Suprapubic skin (tissue), 4 donors: ENCODE measurements at regions not wholly inside any gene's neighbourhood (a gene's known extent, or its start where the extent isn't known, plus 50 kb on each side); places are given as distances from the start of the nearest gene placed in this dataset.

ENCODE experiments used
- EP300 ChIP-seq: sonication (generic); formaldehyde crosslinking; IDR thresholded peaks from one replicate; pipeline ENCODE4 v1.6.1; 2017; ENCODE audit warnings: antibody characterized with exemption
- POLR2A ChIP-seq, 2 donors: fragments of 450-650 bp; IDR thresholded peaks; one replicate each; pipeline ENCODE4 v1.6.1; 2017; ENCODE audit warnings: antibody characterized with exemption in 2 of 2, mild to moderate bottlenecking in 2 of 2, moderate library complexity in 2 of 2
- POLR2AphosphoS5 ChIP-seq, 3 donors: sonication (generic); formaldehyde crosslinking; IDR thresholded peaks; one replicate each; pipeline ENCODE4 v1.6.1; 2017; ENCODE audit warnings: antibody characterized with exemption in 3 of 3
- TF ChIP-seq, protein P1 (sequence below), 2 donors: fragments of 200-600 bp in 1 of 2; fragments of 450-650 bp in 1 of 2; sonication (generic) in 1 of 2; IDR thresholded peaks; one replicate each; pipeline ENCODE4 v1.5.1; 2016 to 2019; ENCODE audit warnings: antibody characterized with exemption in 2 of 2, mild to moderate bottlenecking in 1 of 2, moderate library complexity in 1 of 2

DNA sequence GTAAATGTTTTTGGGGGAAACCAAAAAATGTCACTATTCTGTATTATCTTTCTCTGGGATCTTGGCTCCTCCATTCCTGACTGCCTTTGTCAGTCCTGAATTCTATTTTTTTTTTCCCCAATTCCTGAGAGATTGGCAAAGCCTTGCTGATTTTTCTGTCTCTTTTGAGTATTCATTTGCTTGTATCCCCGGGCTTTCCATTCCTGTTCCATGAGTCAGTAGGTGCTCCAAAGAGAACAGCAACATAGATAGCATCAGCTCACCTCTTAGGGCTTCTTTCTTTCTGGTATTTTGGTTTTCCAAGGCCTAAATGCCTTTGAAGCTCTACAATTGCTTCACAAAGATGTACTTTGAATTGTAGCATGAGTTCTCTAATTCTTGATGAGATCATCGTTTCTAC lies 271.7 kb upstream of the LRRC3B start:
- TF ChIP-seq, protein P1, sequence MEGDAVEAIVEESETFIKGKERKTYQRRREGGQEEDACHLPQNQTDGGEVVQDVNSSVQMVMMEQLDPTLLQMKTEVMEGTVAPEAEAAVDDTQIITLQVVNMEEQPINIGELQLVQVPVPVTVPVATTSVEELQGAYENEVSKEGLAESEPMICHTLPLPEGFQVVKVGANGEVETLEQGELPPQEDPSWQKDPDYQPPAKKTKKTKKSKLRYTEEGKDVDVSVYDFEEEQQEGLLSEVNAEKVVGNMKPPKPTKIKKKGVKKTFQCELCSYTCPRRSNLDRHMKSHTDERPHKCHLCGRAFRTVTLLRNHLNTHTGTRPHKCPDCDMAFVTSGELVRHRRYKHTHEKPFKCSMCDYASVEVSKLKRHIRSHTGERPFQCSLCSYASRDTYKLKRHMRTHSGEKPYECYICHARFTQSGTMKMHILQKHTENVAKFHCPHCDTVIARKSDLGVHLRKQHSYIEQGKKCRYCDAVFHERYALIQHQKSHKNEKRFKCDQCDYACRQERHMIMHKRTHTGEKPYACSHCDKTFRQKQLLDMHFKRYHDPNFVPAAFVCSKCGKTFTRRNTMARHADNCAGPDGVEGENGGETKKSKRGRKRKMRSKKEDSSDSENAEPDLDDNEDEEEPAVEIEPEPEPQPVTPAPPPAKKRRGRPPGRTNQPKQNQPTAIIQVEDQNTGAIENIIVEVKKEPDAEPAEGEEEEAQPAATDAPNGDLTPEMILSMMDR (IDR thresholded peaks at IDR 0.05), result no peak
- no peak for TF ChIP-seq POLR2AphosphoS5 (IDR thresholded peaks at IDR 0.05)
- TF ChIP-seq EP300, result no peak
- no peak for TF ChIP-seq POLR2A (IDR thresholded peaks at IDR 0.05)
